Left colon (tissue), 2 donors: ENCODE measurements at regions not wholly inside any gene's neighbourhood (a gene's known extent, or its start where the extent isn't known, plus 50 kb on each side); places are given as distances from the start of the nearest gene placed in this dataset.

Source experiments
- ATAC-seq: fragments of 200-7000 bp; cut with Tn5 transposase; one replicate; pipeline ENCODE4 v1.9.1; 2020; ENCODE audit warnings: mild to moderate bottlenecking, moderate library complexity
- DNase-seq, 2 donors: peaks; one replicate each; pipeline ENCODE4 v3.0.0-alpha.2; 2020
- intact Hi-C, 2 donors: fragments of 100-400 bp; cut with DNase I in 1 of 2; cut with micrococcal nuclease in 1 of 2; formaldehyde crosslinking; loops; one replicate each; pipeline versions ENCODE4 v1.11.2 to v1.14.0; 2022; cut with DNase I, micrococcal nuclease
- donor health status: DM: no; HTN: no; CAD: no.
- donor health status: DM: yes; HTN: yes; CAD: no.

- ATAC-seq, result no peak
- intact Hi-C loops, result no loop called here
- no peak for DNase-seq
Measured at GRCh38 chr11:122478986-122479385, 176.5 kb upstream of the UBASH3B start.

DNA sequence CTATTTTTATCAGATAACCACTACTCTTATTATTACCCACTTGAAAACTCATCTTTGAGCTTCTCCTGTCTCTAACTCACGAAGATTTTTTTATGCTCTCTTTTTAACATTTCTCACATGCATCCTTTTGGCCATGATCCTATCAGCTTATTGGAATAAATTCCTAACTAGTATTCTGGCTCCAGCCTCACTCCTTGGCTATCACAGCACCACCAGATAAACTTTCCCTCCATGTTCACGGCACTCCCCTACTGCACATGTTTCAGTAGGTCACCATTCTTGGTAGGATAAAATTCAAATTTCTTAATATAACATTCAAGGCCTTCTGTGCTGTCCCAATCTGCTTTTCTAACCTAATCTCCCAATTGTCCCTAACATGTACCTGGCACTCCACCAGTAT, 186.6 kb upstream of the UBASH3B start:
- intact Hi-C loops, result no loop called here
- no peak for DNase-seq
- ATAC-seq, result no peak

GRCh38 chr11:122463530-122463929, 192.0 kb upstream of the UBASH3B start:
- intact Hi-C loops, result no loop called here
- DNase-seq (no peak), ATAC-seq (no peak)

GRCh38 chr11:122459064-122459463, 196.5 kb upstream of the UBASH3B start:
- ATAC-seq, result no peak
- intact Hi-C loops, result no loop called here
- no peak for DNase-seq

GRCh38 chr11:122453586-122453985, 201.9 kb upstream of the UBASH3B start:
- ATAC-seq (no peak), DNase-seq (no peak)
- intact Hi-C loops, result no loop called here

GRCh38 chr11:122451911-122452310, 203.6 kb upstream of the UBASH3B start:
- ATAC-seq (no peak), DNase-seq (no peak)
- intact Hi-C loops, result no loop called here

DNA sequence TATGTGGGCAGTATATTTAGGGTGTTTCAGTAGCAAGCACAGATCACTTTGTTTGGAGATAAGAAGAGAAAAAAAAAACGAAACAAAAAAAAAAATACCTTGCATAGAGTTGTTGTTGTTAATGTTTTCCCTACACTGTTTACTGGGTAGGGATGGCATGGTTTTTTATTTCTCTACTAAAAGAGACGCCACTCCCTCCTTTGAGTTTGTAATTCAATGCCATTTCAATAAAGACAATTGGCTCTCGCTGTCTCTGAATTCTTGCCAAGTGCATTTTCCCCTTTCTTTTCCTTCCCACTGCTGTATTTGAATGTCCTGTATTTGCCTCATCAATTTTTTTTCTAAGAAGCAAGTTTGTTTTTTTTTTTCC, 213.9 kb upstream of the UBASH3B start:
- no peak for ATAC-seq
- no peak for DNase-seq
- intact Hi-C loops, result no loop called here

DNA sequence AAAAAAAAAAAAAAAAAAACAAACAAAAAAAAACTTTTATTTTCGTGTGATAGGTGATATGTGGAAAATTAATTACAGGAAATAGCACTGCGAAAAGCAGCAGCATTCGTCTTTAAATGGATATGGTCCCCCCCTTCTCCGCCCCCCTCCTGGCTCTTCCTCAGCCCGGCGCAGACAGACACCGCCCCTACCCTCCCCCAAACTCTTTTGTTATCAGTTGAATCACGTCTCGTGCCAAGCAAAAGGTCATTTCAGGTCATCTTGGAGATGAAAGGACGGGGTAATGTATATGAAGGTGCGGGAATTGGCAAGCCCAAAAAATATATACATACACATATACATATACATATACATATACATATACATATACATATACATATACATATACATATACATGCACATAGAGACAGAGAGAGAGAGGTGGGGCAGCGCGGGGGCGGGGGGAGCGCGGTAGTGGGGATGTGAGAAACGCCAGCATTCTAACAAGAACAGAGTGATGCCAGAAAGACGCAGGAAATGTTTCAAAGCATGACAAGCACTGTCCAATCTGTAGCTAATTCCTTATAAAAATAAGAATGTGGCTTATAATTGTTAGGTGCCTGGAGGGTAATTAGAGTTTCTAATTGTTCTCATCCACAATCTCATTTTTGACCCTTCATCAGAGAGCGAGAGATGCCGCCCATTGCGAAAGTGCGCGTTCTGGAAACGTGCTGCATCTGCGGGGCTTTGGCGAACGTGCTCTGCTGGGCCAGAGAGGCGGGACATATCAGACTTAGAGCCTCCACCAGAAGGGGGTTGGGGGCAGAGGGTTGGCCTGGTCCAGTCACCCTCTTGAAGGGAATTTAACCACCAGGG, 214.5 kb upstream of the UBASH3B start:
- ATAC-seq, result no peak
- intact Hi-C loops, result no loop called here
- peak in 1 of 2 donors; percentile 10 for DNase-seq

- intact Hi-C loops, result no loop called here
- ATAC-seq (no peak), DNase-seq (peak in 1 of 2 donors; percentile 6)
Measured at GRCh38 chr11:122439866-122440810, 215.4 kb upstream of the UBASH3B start.

DNA sequence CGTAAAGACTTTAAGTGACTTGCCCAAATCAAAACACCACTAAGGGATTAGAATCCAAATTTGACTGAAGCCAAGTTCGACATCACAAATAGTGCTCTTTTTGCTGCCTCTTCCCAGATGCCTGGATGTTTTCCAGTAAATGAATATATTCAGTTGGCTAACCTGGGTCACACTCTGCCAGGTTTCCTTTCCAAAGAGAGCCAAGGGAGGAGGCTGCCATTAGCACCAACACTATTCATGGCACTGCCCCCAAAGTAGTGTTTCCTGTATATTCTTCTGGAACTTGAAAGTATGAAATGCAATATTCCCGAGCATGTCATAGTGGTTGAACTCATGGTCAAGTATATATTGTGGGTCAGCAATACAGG, 219.3 kb upstream of the UBASH3B start:
- intact Hi-C loops, result no loop called here
- DNase-seq (no peak), ATAC-seq (no peak)

GRCh38 chr11:122435540-122436187, 219.9 kb upstream of the UBASH3B start:
- intact Hi-C loops, result no loop called here
- ATAC-seq (no peak), DNase-seq (no peak)

DNA sequence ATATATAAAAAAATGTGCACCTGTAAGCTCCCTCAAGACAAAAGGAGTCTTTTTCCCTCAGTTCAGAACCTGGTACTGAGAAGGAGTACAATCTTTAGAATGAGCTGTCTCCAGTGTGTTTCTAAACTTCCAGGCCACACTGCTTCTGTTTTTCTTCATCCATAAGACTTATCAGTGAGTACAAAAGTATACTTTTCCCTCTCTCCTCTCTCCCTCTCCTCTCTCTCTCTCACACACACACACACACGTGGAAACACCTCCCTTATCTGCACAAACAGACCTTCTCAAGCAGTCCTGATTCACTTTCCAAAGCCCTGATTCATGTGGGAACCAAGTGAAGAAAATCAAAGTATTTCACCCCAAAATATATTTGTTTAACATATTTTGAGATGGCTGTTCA, 220.7 kb upstream of the UBASH3B start:
- intact Hi-C loops, result no loop called here
- DNase-seq (no peak), ATAC-seq (no peak)

GRCh38 chr11:122430490-122430889, 225.0 kb upstream of the UBASH3B start:
- ATAC-seq (no peak), DNase-seq (no peak)
- intact Hi-C loops, result no loop called here

GRCh38 chr11:122426073-122426472, 229.4 kb upstream of the UBASH3B start:
- ATAC-seq (no peak), DNase-seq (no peak)

GRCh38 chr11:122424636-122425035, 230.9 kb upstream of the UBASH3B start:
- DNase-seq, result no peak
- intact Hi-C loops, result no loop called here
- ATAC-seq, result no peak

More at GRCh38 chr11:122426073-122426472, 229.4 kb upstream of the UBASH3B start:
- intact Hi-C loops, result no loop called here

DNA sequence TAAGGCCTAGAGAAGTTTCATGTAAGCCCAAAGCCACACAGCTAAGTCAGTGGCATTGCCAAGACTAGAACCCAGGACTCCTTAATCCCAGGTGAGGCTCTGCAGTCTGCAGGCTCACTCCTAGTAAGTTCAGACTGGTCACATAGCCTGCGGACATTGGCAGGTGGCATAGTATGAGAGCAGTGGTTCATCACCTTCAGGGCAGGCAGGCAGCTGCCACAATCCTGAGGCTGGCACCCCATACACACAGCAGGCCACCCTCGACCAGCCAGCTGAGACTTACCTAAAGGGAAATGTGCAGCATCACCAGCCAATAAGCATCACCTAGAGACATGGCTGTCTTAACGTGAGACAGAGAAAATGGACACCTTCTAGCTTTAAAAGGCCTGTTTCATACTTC, 231.6 kb upstream of the UBASH3B start:
- DNase-seq (no peak), ATAC-seq (no peak)
- intact Hi-C loops, result no loop called here

- intact Hi-C loops, result no loop called here
- DNase-seq (no peak), ATAC-seq (no peak)
Measured at GRCh38 chr11:122423273-122423672, 232.2 kb upstream of the UBASH3B start.

DNA sequence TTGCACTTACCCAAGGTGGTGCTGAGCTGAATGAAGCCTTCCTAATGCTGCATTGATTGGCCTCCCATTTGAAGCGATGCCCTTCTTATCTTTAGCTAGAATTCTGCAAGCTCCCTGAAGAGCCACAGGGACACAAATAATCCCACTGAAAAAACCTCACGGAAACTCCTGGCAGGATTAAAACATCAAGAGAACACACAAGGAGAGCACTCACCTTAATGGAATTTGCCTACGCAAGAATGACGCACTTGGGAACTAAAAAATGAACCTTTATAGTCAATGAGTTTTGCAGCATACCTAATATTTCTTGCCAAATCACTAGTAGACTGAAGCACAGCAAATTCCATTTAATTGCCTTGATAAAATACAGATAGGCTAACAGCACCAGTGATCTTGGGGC, 232.8 kb upstream of the UBASH3B start:
- DNase-seq, result no peak
- ATAC-seq, result no peak
- intact Hi-C loops, result no loop called here

DNA sequence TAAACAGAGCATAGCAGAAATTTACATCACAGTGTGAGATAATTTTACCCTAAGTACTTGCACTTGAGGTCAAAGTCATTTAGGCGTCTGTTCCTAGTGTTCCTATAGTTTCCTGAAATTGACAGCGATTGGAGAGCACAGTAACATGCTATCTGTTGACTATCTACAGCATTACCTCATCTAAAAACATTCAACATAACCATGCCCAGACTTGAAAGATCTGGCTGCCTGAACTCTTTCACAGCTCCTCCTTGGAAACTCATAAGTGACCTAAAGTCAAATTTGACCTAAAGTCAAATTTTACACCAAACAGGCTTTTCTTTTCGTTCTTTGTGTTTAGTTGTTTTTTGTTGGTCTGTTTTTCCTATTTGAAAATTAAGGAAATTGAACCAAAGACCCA, 233.8 kb upstream of the UBASH3B start:
- intact Hi-C loops, result no loop called here
- DNase-seq (no peak), ATAC-seq (no peak)

DNA sequence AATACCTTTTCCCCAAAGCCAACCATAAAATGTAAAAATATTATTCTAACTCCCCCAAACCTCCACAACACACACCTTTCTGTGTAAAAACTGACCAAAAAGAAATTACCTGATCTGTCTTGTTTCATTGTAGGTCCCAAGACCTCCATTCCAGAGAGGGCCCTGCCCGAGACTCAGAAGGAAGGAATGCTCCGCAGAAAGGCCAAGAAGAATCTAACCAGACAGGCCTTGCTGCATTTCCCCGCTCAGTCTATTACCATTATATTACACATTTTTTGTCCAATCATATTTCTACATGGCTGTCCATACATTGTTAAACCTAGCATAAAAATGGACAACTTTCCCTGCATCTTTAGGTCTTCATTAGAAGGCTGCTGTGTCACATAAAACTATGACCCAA, 237.5 kb upstream of the UBASH3B start:
- intact Hi-C loops, result no loop called here
- ATAC-seq (no peak), DNase-seq (no peak)
